ENCODE measurements at regions not wholly inside any gene's neighbourhood (a gene's known extent, or its start where the extent isn't known, plus 50 kb on each side); places are given as distances from the start of the nearest gene placed in this dataset.
"Not testable (repeated sequence)": the region's sequence is repeated elsewhere in the genome, so short reads cannot be mapped to it uniquely, and the experiment has no call there.

DNA sequence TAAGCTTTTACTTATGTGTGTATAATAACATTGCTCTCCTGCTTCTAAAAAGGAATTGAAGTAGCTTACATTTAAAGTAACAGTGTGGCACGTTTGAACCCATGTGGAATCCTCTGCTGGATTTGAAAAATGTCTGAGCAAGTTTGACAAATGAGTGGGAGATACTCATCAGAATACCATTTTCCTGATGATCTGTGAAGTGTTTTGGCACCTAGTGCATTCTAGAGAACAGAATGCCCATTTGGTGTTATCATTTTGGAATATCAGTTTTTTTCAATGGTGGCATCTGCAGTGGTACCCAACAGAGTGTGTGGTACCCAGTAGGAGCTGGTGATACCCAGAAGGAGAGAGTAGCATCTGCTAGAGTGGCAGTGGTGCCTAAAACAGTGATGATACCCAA, 471.1 kb downstream of the PLK2 start:
- TF ChIP-seq, protein P1, sequence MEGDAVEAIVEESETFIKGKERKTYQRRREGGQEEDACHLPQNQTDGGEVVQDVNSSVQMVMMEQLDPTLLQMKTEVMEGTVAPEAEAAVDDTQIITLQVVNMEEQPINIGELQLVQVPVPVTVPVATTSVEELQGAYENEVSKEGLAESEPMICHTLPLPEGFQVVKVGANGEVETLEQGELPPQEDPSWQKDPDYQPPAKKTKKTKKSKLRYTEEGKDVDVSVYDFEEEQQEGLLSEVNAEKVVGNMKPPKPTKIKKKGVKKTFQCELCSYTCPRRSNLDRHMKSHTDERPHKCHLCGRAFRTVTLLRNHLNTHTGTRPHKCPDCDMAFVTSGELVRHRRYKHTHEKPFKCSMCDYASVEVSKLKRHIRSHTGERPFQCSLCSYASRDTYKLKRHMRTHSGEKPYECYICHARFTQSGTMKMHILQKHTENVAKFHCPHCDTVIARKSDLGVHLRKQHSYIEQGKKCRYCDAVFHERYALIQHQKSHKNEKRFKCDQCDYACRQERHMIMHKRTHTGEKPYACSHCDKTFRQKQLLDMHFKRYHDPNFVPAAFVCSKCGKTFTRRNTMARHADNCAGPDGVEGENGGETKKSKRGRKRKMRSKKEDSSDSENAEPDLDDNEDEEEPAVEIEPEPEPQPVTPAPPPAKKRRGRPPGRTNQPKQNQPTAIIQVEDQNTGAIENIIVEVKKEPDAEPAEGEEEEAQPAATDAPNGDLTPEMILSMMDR (IDR thresholded peaks at IDR 0.05), result no peak
- Histone ChIP-seq H3K27me3 (no peaks in the 10 kb centered on the region), H3K4me3 (no peak overlapping the region), H3K36me3 (no peaks in the 10 kb centered on the region), H3K4me1 (peaks cover 0 to 6% of the 10 kb centered on the region in 2 donors), H3K27ac (no peak overlapping the region), H3K9me3 (no peaks in the 10 kb centered on the region)
- DNase-seq (ENCODE audit: low spot score), result no peak

DNA sequence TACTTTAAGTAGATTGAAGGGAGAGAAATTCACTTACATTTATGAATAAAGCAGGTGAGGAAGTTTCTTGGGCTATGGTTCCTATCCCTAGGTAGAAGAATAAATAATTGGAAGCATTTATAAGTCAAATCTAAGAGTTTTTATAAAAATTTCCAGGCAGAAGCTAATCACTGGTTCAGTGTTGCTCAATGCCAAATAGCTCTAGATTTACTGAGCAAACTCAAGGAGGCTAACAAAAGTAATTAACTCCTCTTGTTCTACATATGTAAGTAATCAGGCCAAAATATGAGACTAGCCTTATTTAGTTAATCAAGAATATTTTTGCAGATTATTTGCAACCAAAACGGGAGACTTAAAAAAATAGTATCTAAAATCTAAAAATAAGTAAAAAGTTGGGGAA, 472.3 kb downstream of the PLK2 start:
- Histone ChIP-seq H3K27ac (no peak overlapping the region), H3K4me1 (peaks cover 0 to 6% of the 10 kb centered on the region in 2 donors), H3K9me3 (no peaks in the 10 kb centered on the region), H3K4me3 (no peak overlapping the region), H3K36me3 (no peaks in the 10 kb centered on the region), H3K27me3 (no peaks in the 10 kb centered on the region)
- TF ChIP-seq, protein P1 (IDR thresholded peaks at IDR 0.05), result no peak
- no peak for DNase-seq (ENCODE audit: low spot score)

DNA sequence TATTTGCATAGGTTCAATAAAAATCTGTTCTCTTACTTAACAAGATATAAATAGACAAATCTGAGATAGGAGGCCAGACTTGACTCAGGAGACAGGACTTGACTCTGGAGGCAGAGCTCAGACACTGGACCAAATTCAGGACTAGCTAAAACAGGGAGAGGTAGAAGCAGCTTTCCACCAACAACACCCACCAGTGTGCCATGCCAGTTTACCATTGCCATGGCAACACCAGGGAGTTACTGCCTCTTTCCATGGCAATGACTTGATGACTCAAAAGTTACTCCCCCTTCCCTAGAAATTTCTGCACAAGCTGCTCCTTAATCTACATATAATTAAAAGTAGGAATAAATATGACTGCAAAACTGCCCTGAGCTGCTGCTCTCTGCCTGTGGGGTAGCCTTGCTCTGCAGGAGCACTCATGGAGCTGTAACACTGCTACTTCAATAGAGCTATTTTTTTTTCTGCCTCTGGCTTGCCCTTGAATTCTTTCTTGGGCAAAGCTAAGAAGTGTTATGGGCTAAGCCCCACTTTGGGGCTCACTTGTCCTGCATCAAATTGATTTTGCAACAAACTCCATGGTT, 473.0 kb downstream of the PLK2 start:
- Histone ChIP-seq H3K27me3 (no peaks in the 10 kb centered on the region), H3K4me1 (peaks cover 0 to 6% of the 10 kb centered on the region in 2 donors), H3K36me3 (no peaks in the 10 kb centered on the region), H3K4me3 (no peak overlapping the region), H3K9me3 (no peaks in the 10 kb centered on the region), H3K27ac (no peak overlapping the region)
- DNase-seq (ENCODE audit: low spot score), result no peak
- TF ChIP-seq, protein P1 (IDR thresholded peaks at IDR 0.05), result no peak

DNA sequence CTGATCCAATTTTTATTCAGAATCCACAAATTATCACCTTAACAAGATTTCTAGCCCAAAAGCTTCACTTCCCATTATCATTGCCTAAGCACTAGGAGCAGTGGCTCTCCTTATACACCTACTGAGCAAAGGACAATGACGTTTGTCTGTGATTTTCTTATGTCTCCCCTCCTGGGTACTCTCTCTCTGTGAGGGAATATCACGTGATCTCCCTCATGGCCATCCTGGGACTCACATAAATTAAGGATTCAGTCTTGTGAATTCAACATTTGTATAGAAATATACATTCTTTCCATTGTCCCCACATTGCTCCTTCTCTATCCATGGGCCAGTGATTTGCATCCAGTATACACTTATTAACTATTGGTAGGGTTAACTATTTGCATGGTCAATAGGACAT, 476.5 kb downstream of the PLK2 start:
- Histone ChIP-seq H3K4me1 (peaks cover 0 to 6% of the 10 kb centered on the region in 2 donors), H3K27me3 (no peaks in the 10 kb centered on the region), H3K27ac (no peak overlapping the region), H3K4me3 (no peak overlapping the region), H3K9me3 (no peaks in the 10 kb centered on the region), H3K36me3 (no peaks in the 10 kb centered on the region)
- no peak for DNase-seq (ENCODE audit: low spot score)
- TF ChIP-seq, protein P1 (IDR thresholded peaks at IDR 0.05), result no peak

DNA sequence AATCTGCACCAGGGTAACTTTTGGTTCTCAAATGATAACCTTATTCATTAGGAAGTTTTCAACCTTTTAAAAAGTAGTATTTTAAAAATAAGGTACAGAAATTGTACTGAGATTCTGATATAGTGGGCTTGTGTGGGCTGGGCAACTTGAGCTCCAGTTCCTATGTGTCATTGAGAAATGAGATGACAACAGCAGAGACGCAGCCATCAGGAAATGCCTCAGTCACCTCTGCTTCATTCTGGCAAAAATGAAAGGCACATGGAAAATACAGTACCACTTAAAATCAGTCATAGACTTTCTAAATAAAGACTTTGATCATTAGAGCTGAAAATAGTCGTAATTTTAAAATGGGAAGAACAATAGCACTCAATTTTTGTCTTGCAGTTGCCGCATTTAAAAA, 480.2 kb downstream of the PLK2 start:
- DNase-seq (ENCODE audit: low spot score), result no peak
- TF ChIP-seq, protein P1 (IDR thresholded peaks at IDR 0.05), result no peak
- no peaks in the 10 kb centered on the region for H3K4me1 ChIP-seq
- H3K27ac ChIP-seq, result no peak overlapping the region
- H3K9me3 ChIP-seq, result no peaks in the 10 kb centered on the region
- H3K27me3 ChIP-seq, result no peaks in the 10 kb centered on the region
- no peaks in the 10 kb centered on the region for H3K36me3 ChIP-seq
- H3K4me3 ChIP-seq, result no peak overlapping the region

DNA sequence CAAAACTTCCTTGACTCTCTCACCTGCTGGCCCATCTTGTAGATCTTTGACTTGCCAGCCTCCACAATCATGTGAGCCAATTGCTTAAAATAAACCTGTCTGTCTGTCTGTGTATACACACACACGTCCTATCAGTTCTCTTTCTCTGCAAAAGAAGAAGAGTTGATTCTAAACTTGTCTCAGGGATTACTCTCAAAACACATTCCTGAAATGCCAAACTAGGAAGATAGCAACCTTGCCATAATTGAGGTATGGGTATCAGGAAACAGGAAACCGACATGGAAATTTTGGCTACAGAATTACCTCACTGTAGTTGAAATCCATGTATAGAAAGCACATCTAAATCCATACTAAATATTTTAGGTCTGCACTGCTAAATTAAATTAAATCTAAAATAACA, 483.4 kb downstream of the PLK2 start:
- TF ChIP-seq, protein P1 (IDR thresholded peaks at IDR 0.05), result no peak
- no peak for DNase-seq (ENCODE audit: low spot score)
- Histone ChIP-seq H3K9me3 (no peaks in the 10 kb centered on the region), H3K36me3 (no peaks in the 10 kb centered on the region), H3K27me3 (no peaks in the 10 kb centered on the region), H3K27ac (no peak overlapping the region), H3K4me1 (no peaks in the 10 kb centered on the region), H3K4me3 (no peak overlapping the region)

DNA sequence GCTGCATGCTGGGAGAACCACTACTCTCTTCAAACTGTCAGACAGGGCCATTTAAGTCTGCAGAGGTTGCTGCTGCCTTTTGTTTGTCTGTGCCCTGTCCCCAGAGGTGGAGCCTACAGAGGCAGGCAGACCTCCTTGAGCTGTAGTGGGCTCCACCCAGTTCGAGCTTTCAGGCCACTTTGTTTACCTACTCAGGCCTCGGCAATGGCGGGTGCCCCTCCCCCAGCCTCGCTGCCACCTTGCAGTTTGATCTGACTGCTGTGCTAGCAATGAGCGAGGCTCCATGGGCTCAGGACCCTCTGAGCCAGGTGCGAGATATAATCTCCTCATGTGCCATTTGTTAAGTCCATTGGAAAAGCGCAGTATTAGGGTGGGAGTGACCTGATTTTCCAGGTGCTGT, 487.8 kb downstream of the PLK2 start:
- not testable (repeated sequence) for H3K4me3 ChIP-seq; H3K9me3 ChIP-seq; H3K4me1 ChIP-seq; H3K27ac ChIP-seq; H3K36me3 ChIP-seq; H3K27me3 ChIP-seq; DNase-seq (ENCODE audit: low spot score)
